Endothelial cell of umbilical vein (primary cell): ENCODE measurements at regions not wholly inside any gene's neighbourhood (a gene's known extent, or its start where the extent isn't known, plus 50 kb on each side); places are given as distances from the start of the nearest gene placed in this dataset.

ENCODE experiments used
- CTCF ChIP-seq, 2 donors: IDR thresholded peaks; 1 replicate in 1 of 2; 2 replicates in 1 of 2; pipeline ENCODE4 v1.5.1; 2011; ENCODE audit warnings: low read length in 2 of 2, mild to moderate bottlenecking in 2 of 2, moderate library complexity in 2 of 2, control low read depth in 1 of 2, inconsistent platforms in 1 of 2, low read depth in 1 of 2; ENCODE audit not compliant: insufficient read depth in 1 of 2; ENCODE audit errors: extremely low read depth in 1 of 2
- EZH2 ChIP-seq: IDR thresholded peaks from 2 replicates; pipeline ENCODE4 v1.6.1; 2012; ENCODE audit warnings: borderline replicate concordance, low read depth, mild to moderate bottlenecking, moderate library complexity, low read length, inconsistent platforms; ENCODE audit not compliant: severe bottlenecking
- POLR2A ChIP-seq: IDR thresholded peaks from 2 replicates; pipeline ENCODE4 v1.6.1; 2012; ENCODE audit warnings: low read depth, mild to moderate bottlenecking, control low read depth, low read length
- POLR2AphosphoS5 ChIP-seq: IDR thresholded peaks from 2 replicates; pipeline ENCODE4 v1.6.1; 2012; ENCODE audit warnings: low read depth, mild to moderate bottlenecking, control low read depth, low read length, moderate library complexity; ENCODE audit not compliant: insufficient read depth

- TF ChIP-seq POLR2AphosphoS5, result no peak
- no peak for TF ChIP-seq CTCF (IDR thresholded peaks at IDR 0.05; ENCODE audit: extremely low read depth in 1 of 2, insufficient read depth in 1 of 2, low read depth in 1 of 2, low read length in 2 of 2)
- no peak for TF ChIP-seq POLR2A
- no peak for TF ChIP-seq EZH2
These were observed 626.8 kb downstream of the DNAH5 start for GRCh38 chr5:13317654-13318053.
